Right lung (tissue), 2 donors: ENCODE measurements at regions not wholly inside any gene's neighbourhood (a gene's known extent, or its start where the extent isn't known, plus 50 kb on each side); places are given as distances from the start of the nearest gene placed in this dataset.
"Not testable (repeated sequence)": the region's sequence is repeated elsewhere in the genome, so short reads cannot be mapped to it uniquely, and the experiment has no call there.

Experiments used
- DNase-seq, 2 donors: peaks; one replicate each; pipeline ENCODE4 v3.0.0-alpha.2; 2013

DNA sequence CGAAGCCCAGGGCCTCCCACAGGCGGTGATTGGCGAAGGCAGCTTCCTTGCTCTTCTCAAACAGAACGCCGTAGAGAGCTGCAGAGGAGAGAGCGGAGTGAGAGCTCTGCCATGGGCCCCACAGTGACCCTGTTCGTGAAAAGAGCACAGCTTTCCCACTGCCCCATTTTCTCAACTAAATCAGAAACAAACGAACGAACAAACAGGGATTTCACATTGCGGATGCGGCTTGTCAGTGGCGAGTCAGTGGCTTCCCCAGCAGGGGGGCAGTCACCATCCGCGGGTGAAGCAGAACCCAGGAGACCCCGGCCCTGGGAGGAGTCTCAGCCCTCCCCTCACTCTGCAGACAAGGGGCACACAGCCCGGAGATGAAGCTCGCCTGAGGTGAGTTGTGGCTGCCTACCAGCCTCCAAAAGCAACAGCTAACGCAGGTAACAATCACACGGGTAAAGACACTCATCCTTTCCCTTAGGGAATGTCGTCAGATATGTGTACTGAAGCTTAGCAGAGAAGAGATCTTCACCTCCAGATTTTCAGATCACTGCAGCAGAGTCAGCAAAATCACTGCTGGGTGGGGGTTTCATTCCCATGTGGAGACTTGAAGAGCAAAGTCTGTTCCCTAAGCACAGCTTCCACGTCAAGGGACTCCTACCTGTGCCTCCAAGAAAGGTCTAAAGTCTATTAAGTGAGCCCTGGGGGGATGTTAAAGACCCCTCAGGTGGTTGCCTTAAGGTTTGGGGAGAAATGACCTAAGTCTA, 51.2 kb upstream of the GPR31 start:
- no peak for DNase-seq

DNA sequence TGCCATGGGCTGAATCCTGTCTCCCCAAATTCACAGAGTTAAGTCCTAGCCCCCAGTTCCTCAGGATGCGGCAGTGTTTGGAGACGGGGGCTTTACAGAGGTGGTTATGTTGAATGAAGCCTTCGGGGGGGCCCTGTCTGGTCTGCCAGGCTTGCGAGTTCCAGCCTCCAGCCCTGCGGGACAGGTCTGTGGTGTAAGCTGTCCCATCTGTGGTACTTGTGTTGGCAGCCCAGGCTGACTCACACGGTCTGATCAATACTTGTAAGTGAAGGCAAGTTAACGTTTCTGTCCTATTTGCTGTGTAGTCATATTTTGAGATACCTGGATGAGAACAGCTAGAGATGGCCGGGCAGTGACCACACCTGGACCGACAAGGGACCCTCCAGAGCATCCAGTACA, 51.8 kb upstream of the GPR31 start:
- DNase-seq = no peak

DNA sequence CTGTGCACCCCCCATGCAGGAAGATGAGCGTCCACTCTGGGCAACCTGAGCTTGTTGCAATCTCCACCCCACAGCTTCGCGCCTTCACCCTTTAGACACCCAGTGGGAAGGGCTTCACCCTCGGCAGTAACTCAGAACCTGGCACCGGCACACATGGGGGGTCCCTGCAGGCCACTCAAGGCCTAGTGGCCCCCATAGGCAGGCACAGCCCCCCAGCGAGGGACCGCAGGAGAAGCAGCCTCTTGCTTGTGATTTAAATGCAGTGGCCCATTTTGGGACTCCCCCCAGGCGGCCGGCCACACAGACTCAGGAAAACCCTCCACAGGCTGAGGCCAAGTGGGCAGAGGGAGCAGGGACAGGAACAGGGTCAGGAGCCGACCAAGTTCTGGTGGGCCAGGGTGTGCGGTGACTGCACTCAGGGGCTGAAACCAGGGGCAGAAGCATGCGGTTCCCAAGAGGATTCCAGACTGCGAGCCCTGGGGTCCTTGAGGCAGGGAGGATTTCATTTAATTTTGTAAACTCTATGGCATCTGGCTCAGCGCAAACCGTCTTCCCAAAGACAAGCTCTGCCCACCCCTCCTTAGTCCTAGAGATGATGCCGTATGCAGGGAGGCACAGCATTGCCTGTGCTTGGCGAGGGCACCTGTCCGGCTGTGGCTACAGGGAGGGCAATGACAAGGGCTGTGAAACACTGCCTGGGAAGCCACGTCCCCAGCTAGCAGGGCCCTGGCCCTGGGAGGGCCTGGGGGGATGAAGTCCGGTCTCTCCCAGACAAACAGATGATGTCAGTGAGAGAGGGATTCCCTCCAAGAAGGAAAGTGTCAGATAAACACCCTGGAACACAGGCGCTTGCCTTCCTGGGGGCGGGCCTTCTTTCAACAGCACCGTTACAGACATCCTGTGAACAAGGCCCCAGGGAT, 52.9 kb upstream of the GPR31 start:
- DNase-seq = peak in 1 of 2 donors; percentile 17

DNA sequence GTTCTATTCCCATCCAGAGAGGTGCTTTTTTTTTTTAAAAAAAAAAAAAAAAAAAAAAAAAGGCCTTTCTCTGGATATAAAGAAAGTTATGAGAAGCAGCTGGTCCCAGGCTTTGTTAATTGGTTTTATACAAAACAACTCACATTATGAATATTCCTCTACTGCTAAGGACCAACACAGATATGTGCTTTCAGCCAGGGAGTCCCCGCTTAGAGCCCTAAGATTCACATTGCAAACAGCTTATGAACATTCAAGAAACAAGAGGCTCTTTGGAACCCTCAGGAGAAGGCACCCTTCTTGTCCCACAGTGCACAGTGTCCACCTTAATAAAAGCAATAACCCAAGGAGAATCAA, 53.5 kb upstream of the GPR31 start:
- no peak for DNase-seq

DNA sequence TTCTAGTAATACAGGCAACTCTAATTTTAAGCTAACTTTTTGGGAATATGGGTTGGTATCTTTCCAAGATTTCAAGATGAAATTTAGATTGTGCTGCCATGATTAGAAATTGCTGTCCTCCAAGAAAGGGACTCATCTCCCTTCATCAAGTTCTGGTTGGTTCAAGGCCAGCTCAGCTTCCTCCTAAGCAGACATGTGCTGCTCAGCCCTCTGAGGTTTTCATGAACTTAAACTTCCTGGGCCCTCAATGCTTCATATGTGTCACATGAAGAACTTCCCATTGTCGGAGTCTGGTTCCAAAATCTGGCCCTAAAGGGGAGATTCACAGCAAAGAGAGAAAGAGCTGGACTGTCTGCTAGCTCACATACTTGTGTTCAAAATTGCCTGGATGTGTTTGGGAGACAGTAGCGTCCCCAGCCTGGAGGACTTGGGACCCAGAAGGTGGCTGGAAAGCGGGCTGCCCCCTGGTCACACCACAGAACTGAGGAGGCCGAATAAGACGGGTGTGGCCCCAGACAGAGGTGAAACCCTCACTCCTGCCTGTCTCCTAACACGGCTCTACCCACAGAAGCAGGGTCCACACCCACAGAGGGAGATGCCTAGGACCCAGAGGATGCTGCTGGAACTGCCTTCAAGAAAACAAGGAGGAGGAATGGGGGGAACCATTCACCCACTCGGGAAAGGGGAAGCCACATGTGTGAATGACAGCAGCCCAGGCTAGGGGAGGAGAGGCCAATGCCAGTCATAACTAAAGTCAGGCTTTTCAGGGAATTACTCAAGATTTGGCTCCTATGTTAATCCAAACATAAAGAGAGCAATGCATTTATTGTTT, 54.3 kb upstream of the GPR31 start:
- DNase-seq = no peak

DNA sequence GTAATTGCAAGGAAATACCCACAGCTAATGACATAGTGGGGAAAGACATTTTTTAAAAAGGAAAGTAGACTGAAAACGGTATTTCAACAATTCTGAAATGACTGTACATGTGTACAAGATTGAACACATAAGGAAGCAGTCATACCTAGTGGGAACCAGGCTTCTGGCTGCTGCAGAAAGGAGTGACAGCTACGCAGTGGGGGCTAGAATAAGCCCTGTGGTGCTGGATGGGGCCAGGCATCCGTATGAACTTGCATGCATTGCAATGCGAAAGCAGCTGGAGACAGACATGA, 54.9 kb upstream of the GPR31 start:
- DNase-seq = no peak

DNA sequence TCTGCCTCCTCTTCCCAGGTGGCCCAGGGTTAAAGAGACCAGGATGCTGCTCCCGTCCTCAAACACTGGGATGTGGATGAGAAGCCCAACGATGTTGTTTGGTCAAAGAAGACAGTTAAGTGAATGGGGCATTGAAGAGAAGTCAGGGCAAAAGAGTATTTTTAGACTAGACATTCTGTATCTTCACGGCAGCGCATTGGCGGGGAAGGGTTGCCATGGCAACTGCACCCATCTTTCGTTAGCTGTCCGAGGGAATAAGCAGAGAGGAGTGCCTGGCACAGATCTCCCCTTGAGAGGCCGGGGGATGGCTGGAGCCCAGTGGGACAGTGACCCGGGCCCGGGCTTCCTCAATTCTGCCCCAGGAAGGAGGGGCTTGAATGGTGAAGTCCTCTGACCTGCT, 56.4 kb upstream of the GPR31 start:
- DNase-seq = no peak

DNA sequence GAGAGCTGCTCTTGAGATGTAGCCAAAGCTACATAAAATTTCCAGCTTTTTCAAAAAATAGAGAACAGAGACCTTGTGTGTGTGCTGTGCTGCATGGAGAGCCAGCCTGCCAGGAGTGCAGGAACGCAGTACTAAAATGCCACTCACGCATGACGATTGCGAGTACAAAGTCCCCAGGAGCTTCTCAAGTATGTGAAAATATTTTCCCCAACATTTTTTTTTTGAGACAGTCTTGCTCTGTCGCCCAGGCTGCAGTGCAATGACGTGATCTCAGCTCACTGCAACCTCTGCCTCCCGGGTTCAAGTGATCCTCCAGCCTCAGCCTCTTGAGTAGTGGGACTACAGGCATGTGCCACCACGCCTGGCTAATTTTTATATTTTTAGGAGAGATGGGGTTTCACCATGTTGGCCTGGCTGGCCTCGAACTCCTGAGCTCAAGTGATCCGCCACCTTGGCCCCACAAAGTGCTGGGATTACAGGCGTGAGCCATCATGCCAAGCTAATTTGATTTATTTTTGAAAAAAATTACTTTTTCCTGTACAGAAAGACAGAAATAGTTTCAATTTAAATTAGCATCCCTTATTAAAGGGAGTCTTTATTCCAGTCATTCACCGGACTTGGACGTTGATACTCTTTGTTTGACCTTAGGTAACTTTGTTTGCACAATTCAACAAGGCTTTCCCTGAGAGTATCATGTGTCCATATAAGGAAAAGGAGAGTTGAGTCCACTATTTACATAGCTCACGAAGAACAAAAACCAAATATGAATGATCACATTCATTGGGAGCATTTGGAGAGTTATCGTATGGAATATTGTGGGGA, 57.9 kb upstream of the GPR31 start:
- DNase-seq = not testable (repeated sequence)

DNA sequence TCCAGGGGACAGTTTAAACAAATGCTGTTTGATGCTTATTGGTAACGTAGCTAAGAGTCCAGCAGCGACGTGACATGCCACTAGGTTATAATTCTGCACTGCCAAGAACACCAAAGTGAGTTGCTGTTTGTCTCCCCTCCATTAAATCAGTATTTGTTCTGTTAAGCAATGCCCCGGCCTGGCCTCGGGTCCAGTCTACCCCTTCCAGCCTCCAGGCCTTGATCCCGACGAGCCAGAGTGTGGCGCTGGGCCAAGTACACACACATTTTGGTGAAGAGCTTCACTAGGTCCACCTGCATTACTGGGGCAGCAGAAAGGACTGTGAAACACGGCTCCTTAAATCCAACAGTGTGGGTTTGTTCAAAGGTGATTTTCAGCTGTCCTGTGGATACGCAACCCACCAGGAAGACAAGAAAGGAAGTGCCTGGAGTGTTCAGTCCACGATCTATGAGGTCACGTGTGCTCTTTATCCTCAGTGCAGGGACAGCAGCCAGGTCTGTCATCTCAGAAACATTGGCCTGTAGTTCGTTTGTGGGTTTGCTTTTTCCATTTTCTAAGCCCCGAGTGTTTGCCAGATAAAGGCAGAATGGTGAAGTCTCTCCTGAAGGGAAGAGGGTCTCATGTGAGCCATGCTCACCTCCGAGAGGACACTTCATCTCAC, 58.7 kb upstream of the GPR31 start:
- DNase-seq = not testable (repeated sequence)

DNA sequence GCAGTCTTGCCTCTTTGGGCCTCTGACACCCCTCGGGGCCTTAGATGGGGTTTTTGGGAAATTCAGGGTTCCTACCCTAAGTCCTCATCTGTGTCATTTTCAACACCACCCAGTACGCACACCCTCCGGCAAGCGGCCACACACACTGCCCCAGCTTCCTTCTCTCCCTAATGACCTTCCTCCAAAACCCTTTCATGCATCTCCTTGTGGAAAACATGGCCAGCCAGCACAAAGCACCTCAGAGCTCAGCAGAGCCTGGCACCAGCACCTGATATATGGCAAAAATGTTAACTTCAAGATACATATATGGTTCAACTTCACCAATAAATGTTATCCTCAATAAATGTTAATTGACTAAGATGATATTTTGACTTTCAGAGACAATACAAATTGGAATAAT, 59.3 kb upstream of the GPR31 start:
- not testable (repeated sequence) for DNase-seq

DNA sequence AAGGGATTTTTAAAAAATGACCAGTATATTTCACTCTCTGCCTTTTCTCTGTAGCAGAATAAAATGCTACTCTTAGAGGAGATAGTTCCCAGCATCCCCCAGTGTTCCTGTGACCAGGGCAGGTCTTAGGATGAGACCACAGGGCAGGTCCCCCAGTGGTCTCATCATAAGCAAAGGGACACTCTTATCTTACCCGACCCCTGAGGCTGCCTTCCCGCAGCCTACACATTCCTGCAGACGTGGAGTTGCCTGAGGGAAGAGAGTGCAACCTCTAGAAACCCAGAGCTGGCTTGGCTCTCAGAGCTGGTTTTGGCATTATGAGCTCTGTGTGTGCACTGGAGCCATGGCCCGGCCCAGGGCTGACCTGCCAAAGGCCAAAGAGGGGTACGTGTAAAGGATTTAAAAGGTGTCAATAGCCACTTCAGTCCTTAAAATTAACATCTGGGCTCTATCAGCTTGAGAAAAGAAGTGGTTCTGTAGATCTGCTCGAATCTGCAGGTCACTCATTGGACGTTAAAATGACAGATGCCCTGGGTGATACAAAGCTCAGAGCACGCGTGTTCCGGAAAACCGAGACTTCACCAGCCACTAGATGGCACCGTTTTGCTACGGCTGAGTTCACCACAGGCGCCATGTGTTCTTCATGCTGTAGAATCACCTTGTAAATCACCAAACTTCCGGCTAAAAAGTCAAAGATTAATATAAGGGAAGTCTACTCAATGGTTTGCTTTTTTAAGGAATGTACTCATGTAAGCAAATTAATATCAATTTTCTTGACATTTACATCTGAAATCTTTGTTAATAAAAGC, 60.4 kb upstream of the GPR31 start:
- peak; percentile 31 to 42 for DNase-seq

DNA sequence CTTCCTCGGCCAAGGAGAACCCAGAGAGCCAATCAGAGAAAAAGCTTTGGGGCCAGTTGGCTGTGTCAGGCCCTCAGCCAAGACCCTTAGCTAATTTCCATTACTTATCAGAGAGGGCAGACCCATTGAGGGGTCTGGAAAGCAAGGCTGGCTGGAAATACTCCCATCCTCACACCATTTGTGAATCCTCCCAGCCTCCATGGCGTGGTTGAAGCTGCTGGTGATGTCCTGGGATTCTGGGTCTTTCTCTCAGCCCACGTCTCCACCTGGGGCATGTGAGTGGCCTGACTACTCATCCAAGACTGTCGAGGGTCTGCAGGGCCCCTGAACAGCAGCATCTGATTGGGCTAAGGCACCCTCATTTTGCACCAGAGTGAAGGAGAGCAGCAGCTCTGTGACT, 61.3 kb upstream of the GPR31 start:
- DNase-seq = not testable (repeated sequence)

DNA sequence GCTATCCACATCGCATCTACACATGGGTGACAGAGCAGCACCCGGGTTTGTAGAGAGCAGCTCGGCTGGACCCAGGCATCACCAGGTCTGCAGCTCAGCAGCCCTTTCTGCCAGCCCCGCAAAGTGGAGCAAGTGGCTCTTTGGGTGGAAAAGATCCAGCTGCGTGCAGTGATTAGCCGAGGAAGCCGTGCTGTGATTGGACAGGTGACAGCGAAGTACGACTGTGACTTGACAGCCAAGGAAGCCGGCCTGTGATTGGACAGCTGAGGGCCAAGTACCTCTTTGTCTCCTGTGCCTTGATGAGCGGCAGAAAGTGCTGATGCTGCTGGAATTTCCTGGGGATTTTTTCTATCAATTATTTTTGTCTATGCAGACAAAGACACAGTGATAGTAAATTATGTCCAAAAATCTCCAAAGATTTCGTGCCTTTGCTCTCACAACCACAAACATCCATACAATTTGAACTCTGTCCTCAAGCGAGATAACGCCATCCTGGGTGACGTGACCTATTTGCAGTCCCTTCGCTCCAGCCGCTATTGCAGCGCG, 62.3 kb upstream of the GPR31 start:
- no peak for DNase-seq

DNA sequence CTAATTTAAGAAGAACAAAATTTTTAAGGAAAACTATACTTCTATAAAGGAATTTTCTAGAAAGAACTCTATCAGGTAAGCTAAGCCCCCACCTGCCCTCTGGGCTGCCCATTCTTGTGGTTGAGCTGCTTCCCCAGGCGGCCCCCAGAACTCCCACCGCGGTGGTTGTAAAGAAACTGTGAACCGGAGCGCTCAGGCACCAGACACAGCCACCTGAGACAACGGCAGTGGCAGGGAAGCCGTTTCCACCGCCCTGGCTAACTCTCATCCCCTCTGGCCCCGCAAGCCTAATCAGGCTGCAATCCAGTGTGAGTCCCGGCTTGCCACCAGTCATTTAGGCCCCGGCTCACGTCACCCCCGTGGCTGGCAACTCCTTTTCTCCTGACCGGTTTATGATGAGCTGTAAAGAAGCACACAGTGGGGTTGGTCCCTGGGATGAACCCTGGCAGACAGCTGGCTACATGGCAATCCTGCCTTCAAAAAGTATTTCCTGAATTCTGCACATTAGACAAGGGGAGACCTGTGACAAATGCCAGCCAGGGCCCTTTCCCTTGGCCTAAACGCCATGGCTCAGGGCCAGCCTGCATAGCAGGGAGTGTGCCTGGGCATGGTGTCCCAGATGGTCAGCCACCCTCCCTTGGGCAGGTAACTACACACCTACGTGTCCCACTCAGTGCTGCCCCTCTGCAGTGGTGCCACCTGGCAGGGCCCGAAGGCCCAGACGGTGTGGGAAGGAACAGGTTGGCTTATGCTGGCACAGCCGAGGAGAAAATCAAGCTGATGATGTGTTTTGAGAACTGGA, 63.8 kb upstream of the GPR31 start:
- DNase-seq = no peak

DNA sequence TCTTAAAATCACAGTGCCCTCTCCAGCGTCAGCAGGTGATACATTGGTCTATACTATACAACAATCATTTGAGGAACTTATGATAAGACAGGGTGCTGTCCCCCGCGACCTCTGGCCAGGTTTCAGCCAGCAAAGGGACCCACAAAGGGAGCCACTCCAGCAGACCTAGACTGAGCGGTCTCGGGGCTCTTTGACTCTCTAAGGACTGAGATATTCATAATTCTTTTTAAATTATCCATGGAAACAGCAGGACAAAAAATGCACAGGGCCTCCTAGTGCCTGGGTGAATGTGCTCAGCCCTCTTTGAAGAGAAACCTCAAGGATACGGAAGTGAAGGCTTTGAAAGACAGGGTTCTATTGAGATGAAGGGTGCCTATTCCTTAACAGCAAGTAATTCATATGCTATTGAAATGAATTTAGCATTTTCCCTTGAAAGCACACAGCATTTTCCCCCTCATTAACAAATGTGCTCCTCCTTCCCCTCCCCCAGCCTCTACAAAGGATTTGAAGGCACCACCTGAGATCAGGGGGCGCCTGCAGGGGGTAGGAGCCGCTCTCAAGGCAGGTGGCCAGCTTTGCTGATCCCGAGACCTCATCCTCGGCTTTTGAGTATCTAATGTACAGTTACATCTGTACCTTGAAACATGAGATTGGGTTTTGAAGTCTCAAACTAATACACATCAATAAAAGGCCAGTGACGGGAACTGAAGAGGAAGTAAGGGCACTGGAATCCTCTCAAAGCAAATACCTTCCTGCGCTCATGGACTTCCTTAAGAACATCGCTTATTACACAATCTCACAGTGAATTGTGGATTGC, 65.3 kb upstream of the UNC93A start:
- DNase-seq = not testable (repeated sequence)

DNA sequence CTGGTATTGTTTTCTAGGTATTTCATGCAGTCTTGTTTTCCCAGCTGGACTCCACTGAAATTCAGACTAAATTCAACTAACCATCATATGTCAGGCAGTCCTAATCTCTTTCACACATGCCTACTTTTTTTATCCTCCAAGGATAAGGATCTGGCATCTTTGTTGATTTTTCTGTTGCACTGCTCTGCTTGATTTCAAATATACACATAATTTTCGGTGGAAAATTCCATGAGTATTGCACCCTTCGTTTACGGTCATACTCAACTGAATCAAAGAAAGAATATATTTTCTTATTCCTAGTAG, 64.8 kb upstream of the UNC93A start:
- DNase-seq = no peak

DNA sequence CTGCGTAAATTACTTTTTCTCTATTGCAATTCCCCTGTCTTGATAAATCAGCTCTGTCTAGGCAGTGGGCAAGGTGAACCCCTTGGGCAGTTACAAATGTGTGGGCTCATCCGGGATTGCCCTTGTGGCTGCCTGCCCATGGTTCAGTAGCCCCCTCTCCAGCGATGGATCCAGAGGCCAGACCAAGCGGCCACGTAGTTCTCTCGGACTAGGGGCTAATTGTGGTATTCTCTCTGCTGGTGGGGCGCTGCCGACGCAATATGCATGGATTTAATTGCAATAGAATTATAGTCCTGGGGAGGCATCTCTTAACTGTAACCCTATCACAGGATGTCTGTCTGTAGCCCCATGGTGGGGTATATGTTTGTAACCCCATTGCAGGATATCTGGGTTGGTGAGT, 64.3 kb upstream of the UNC93A start:
- no peak for DNase-seq

DNA sequence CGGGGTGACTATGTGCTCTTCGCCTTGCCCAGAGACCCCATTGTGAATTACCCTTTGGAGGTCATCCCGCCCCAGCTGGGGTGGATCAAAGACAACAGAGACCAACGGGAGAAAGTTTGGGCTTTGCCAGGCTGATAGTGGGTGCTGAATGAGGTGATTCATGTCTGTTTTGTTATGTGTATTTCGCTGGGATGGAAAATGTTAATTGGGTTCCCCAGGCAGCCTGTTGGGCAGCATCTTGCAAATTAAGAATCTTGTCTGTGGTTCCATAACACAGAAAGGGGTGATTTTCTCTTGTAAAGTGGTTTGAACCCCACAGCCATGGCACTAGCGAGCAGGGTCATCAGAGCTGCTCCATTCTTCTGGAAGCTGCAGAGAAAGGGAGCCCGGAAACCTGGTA, 63.1 kb upstream of the UNC93A start:
- DNase-seq = no peak
